Left lung (tissue), 4 donors: ENCODE measurements at regions not wholly inside any gene's neighbourhood (a gene's known extent, or its start where the extent isn't known, plus 50 kb on each side); places are given as distances from the start of the nearest gene placed in this dataset.

Experiments used
- ATAC-seq: fragments of 200-7000 bp; cut with Tn5 transposase; one replicate; pipeline ENCODE4 v1.9.1; 2020; ENCODE audit warnings: moderate library complexity
- DNase-seq, 4 donors: peaks; one replicate each; pipeline ENCODE4 v3.0.0-alpha.2; 2013 to 2020
- H3K27ac ChIP-seq, 2 donors: fragments of 200-600 bp; sonication (generic) in 1 of 2; one replicate each; pipeline versions ENCODE4 v1.5.0 to v1.8.0; 2020 to 2021
- H3K27me3 ChIP-seq, 2 donors: fragments of 200-600 bp; sonication (generic) in 1 of 2; one replicate each; pipeline versions ENCODE4 v1.5.0 to v1.8.0; 2020 to 2021
- H3K36me3 ChIP-seq, 2 donors: fragments of 200-600 bp; sonication (generic) in 1 of 2; one replicate each; pipeline versions ENCODE4 v1.5.0 to v1.8.0; 2020 to 2021
- H3K4me1 ChIP-seq, 2 donors: fragments of 200-600 bp; one replicate each; pipeline ENCODE4 v1.8.0; 2021
- H3K4me3 ChIP-seq, 2 donors: fragments of 200-600 bp; sonication (generic) in 1 of 2; one replicate each; pipeline versions ENCODE4 v1.5.0 to v1.8.0; 2020 to 2021; ENCODE audit warnings: mild to moderate bottlenecking in 1 of 2
- H3K9me3 ChIP-seq, 2 donors: fragments of 200-600 bp; sonication (generic) in 1 of 2; one replicate each; pipeline versions ENCODE4 v1.5.0 to v1.8.0; 2020 to 2021
- CTCF ChIP-seq, 2 donors: fragments of 200-600 bp; sonication (generic) in 1 of 2; IDR thresholded peaks; one replicate each; pipeline versions ENCODE4 v1.5.0 to v1.8.0; 2021; ENCODE audit warnings: antibody characterized with exemption in 2 of 2
- intact Hi-C, 2 donors: fragments of 100-400 bp; cut with DNase I; formaldehyde crosslinking; loops; one replicate each; pipeline versions ENCODE4 v1.11.2 to v1.14.2; 2022
- donor health status: DM: no; HTN: yes; CAD: no.
- donor health status: DM: no; HTN: no; CAD: no.

GRCh38 chr12:66898700-66899469, 220.0 kb upstream of the GRIP1 start:
- ATAC-seq (no peak), DNase-seq (no peak)
- Histone ChIP-seq H3K9me3 (no peaks in the 10 kb centered on the region), H3K27me3 (no peaks in the 10 kb centered on the region), H3K4me3 (no peak overlapping the region), H3K4me1 (peaks cover 0 to 6% of the 10 kb centered on the region in 2 donors), H3K27ac (no peak overlapping the region), H3K36me3 (no peaks in the 10 kb centered on the region)
- TF ChIP-seq CTCF (IDR thresholded peaks at IDR 0.05), result no peak
- intact Hi-C loops, result no loop called here

GRCh38 chr12:66899588-66899987, 220.7 kb upstream of the GRIP1 start:
- DNase-seq, result no peak

GRCh38 chr12:66900616-66901015, 221.7 kb upstream of the GRIP1 start:
- intact Hi-C loops, result no loop called here
- no peaks in the 10 kb centered on the region for H3K27me3 ChIP-seq
- ATAC-seq (no peak), DNase-seq (no peak)
- no peak overlapping the region for H3K4me3 ChIP-seq
- H3K4me1 ChIP-seq, result peaks cover 0 to 6% of the 10 kb centered on the region in 2 donors
- H3K27ac ChIP-seq, result no peak overlapping the region
- no peaks in the 10 kb centered on the region for H3K9me3 ChIP-seq
- no peak for TF ChIP-seq CTCF (IDR thresholded peaks at IDR 0.05)
- no peaks in the 10 kb centered on the region for H3K36me3 ChIP-seq

More at GRCh38 chr12:66899588-66899987, 220.7 kb upstream of the GRIP1 start:
- TF ChIP-seq CTCF (IDR thresholded peaks at IDR 0.05), result no peak
- peaks cover 0 to 6% of the 10 kb centered on the region in 2 donors for H3K4me1 ChIP-seq
- no peaks in the 10 kb centered on the region for H3K27me3 ChIP-seq
- ATAC-seq, result no peak
- no peak overlapping the region for H3K4me3 ChIP-seq
- intact Hi-C loops, result no loop called here
- no peaks in the 10 kb centered on the region for H3K9me3 ChIP-seq
- H3K27ac ChIP-seq, result no peak overlapping the region
- H3K36me3 ChIP-seq, result no peaks in the 10 kb centered on the region

- Histone ChIP-seq H3K27ac (no peak overlapping the region), H3K9me3 (no peaks in the 10 kb centered on the region), H3K36me3 (no peaks in the 10 kb centered on the region), H3K27me3 (no peaks in the 10 kb centered on the region), H3K4me1 (peaks cover 0 to 6% of the 10 kb centered on the region in 2 donors), H3K4me3 (no peak overlapping the region)
- ATAC-seq (no peak), DNase-seq (no peak)
- intact Hi-C loops, result no loop called here
- no peak for TF ChIP-seq CTCF (IDR thresholded peaks at IDR 0.05)
Observed at GRCh38 chr12:66901138-66901932, 222.5 kb upstream of the GRIP1 start.

GRCh38 chr12:66902020-66902419, 223.1 kb upstream of the GRIP1 start:
- Histone ChIP-seq H3K4me1 (peaks cover 0 to 6% of the 10 kb centered on the region in 2 donors), H3K9me3 (no peaks in the 10 kb centered on the region), H3K36me3 (no peaks in the 10 kb centered on the region), H3K27me3 (no peaks in the 10 kb centered on the region), H3K27ac (no peak overlapping the region), H3K4me3 (no peak overlapping the region)
- DNase-seq (no peak), ATAC-seq (no peak)
- intact Hi-C loops, result no loop called here
- no peak for TF ChIP-seq CTCF (IDR thresholded peaks at IDR 0.05)
